Keratinocyte (primary cell): ENCODE measurements at regions not wholly inside any gene's neighbourhood (a gene's known extent, or its start where the extent isn't known, plus 50 kb on each side); places are given as distances from the start of the nearest gene placed in this dataset.

Experiments used
- DNase-seq: peaks from one replicate; pipeline ENCODE4 v3.0.0-alpha.2; 2011; ENCODE audit warnings: low read depth, missing footprints, low spot score
- FAIRE-seq: peaks from 2 replicates; lab custom pipeline; 2011; peaks lifted over from hg19 to GRCh38; lab: Jason Lieb, UNC
- H2AFZ ChIP-seq: 2 replicates; pipeline ENCODE4 v1.6.0; 2012; ENCODE audit warnings: low read length, control low read depth, inconsistent platforms; ENCODE audit not compliant: control insufficient read depth
- H3K27ac ChIP-seq: 2 replicates; pipeline ENCODE4 v1.5.1; 2011; ENCODE audit warnings: low read length; ENCODE audit not compliant: control insufficient read depth, insufficient read depth
- H3K27me3 ChIP-seq: 3 replicates; pipeline ENCODE4 v1.6.0; 2011; ENCODE audit warnings: low read length; ENCODE audit not compliant: control insufficient read depth, insufficient read depth; ENCODE audit errors: extremely low read depth
- H3K36me3 ChIP-seq, 2 experiments: 2 replicates in 1 of 2; 3 replicates in 1 of 2; pipeline ENCODE4 v1.5.1; 2011; ENCODE audit warnings: low read length in 2 of 2, mild to moderate bottlenecking in 1 of 2; ENCODE audit not compliant: control insufficient read depth in 2 of 2, insufficient read depth in 2 of 2; ENCODE audit errors: extremely low read depth in 1 of 2
- H3K4me1 ChIP-seq: 3 replicates; pipeline ENCODE4 v1.5.1; 2011; ENCODE audit warnings: low read length; ENCODE audit not compliant: control insufficient read depth, insufficient read depth; ENCODE audit errors: extremely low read depth
- H3K4me2 ChIP-seq: 3 replicates; pipeline ENCODE4 v1.6.0; 2011; ENCODE audit warnings: low read depth, low read length; ENCODE audit not compliant: control insufficient read depth, insufficient read depth; ENCODE audit errors: extremely low read depth
- H3K4me3 ChIP-seq, 3 experiments: fragments of 200-600 bp in 1 of 3; sonication (generic) in 1 of 3; 2 replicates in 2 of 3; 3 replicates in 1 of 3; pipeline ENCODE4 v1.5.1; 2011 to 2016; ENCODE audit warnings: low read length in 3 of 3, mild to moderate bottlenecking in 3 of 3, control low read depth in 2 of 3, inconsistent platforms in 1 of 3, low read depth in 1 of 3, mixed read lengths in 1 of 3, mixed run types in 1 of 3, moderate library complexity in 1 of 3; ENCODE audit not compliant: control insufficient read depth in 2 of 3, insufficient read depth in 2 of 3; ENCODE audit errors: extremely low read depth in 1 of 3
- H3K79me2 ChIP-seq: 2 replicates; pipeline ENCODE4 v1.6.0; 2012; ENCODE audit warnings: low read length; ENCODE audit not compliant: control insufficient read depth, insufficient read depth
- H3K9ac ChIP-seq: 3 replicates; pipeline ENCODE4 v1.6.0; 2011; ENCODE audit warnings: low read length; ENCODE audit not compliant: control insufficient read depth, insufficient read depth; ENCODE audit errors: extremely low read depth
- H3K9me1 ChIP-seq: 3 replicates; pipeline ENCODE4 v1.6.0; 2011; ENCODE audit warnings: low read length; ENCODE audit not compliant: control insufficient read depth, insufficient read depth; ENCODE audit errors: extremely low read depth
- H3K9me3 ChIP-seq: 2 replicates; pipeline ENCODE4 v1.5.1; 2012; ENCODE audit warnings: low read depth, low read length; ENCODE audit not compliant: control insufficient read depth
- H4K20me1 ChIP-seq: 3 replicates; pipeline ENCODE4 v1.6.0; 2011; ENCODE audit warnings: low read length; ENCODE audit not compliant: control insufficient read depth, insufficient read depth; ENCODE audit errors: extremely low read depth
- CTCF ChIP-seq, 3 experiments: IDR thresholded peaks in 1 of 3; conservative IDR thresholded peaks in 1 of 3; optimal IDR thresholded peaks in 1 of 3; 2 replicates in 2 of 3; 3 replicates in 1 of 3; pipeline versions ENCODE3 to v1.5.1; 2011; ENCODE audit warnings: low read length in 3 of 3, mild to moderate bottlenecking in 3 of 3, moderate library complexity in 2 of 3, control low read depth in 1 of 3, inconsistent platforms in 1 of 3; ENCODE audit not compliant: insufficient read depth in 2 of 3; ENCODE audit errors: extremely low read depth in 1 of 3
- EZH2 ChIP-seq: IDR thresholded peaks from one replicate; pipeline ENCODE4 v1.6.1; 2012; ENCODE audit warnings: inconsistent platforms, mild to moderate bottlenecking, low read length, moderate library complexity
- dilution Hi-C: fragments of 300-500 bp; cut with MboI; formaldehyde crosslinking; loops from one replicate; pipeline ENCODE4 v1.7.0; 2020; ENCODE audit warnings: low sequenced_read_pairs; ENCODE audit not compliant: extremely low pct_ligation_motif_present

DNA sequence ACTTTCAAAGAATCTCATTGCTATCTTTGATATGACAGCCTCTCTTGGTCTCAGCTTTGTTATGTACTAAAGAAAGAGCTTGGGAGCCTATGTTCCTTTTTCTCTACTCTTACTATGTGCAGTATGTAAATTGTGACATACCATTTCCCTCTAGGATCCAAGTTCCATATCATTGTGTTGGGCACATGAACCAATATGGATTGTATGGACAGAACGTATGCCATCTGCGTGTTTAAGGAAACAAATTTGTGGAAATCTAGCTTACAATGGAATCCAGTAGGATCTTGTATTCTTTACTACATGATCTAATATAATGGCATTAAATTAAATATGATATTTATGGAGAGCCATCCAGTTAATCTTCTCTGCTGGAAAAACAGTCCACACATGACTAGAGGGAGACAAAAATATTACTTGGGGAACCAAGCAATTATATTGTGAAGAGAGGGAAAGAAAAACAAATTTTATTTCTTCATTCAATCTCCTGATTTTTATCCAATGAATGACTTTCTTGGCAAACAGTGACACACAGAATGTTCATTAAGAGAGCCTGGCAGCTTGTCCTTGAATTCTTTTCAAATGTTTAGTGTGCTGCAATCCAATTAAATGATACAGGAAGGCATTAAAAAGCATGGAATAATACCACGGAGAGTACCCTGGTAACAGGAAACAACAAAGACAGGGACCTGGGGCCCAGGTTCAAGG lies 106.5 kb upstream of the DAB1 start:
- H3K9me1 ChIP-seq = no peaks in the 10 kb centered on the region
- no peak overlapping the region for H3K9ac ChIP-seq
- H2AFZ ChIP-seq = no peak overlapping the region
- H3K4me1 ChIP-seq = no peaks in the 10 kb centered on the region
- dilution Hi-C loops = no loop called here
- H3K36me3 ChIP-seq = no peaks in the 10 kb centered on the region
- H3K27ac ChIP-seq = no peak overlapping the region
- no peak for TF ChIP-seq EZH2
- no peak for TF ChIP-seq CTCF (optimal IDR thresholded peaks at IDR 0.05 in 1 of 3, IDR thresholded peaks at IDR 0.05 in 1 of 3, conservative IDR thresholded peaks at IDR 0.05 in 1 of 3; ENCODE audit: extremely low read depth in 1 of 3, insufficient read depth in 2 of 3, low read length in 3 of 3)
- no peaks in the 10 kb centered on the region for H3K27me3 ChIP-seq
- H3K4me2 ChIP-seq = no peak overlapping the region
- no peaks in the 10 kb centered on the region for H3K79me2 ChIP-seq
- no peak for FAIRE-seq
- no peaks in the 10 kb centered on the region for H3K9me3 ChIP-seq
- H4K20me1 ChIP-seq = no peaks in the 10 kb centered on the region
- H3K4me3 ChIP-seq = no peak overlapping the region
- no peak for DNase-seq

DNA sequence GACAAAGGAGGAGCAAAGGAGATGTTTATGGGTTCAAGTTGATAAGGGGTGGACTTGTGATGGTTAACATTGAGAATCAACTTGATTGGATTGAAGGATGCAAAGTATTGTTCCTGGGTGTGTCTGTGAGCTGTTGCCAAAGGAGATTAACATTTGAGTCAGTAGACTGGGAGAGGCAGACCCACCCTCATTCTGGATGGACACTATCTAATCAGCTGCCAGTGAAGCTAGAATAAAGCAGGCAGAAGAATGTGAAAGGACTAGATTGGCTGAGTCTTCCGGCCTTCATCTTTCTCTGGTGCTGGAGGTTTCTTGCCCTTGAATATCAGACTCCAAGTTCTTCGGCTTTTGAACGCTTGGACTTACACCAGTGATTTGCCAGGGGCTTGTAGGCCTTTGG lies 98.7 kb upstream of the DAB1 start:
- Histone ChIP-seq H2AFZ (no peak overlapping the region), H3K4me3 (no peak overlapping the region), H3K27ac (no peak overlapping the region), H3K9ac (no peak overlapping the region), H3K4me2 (no peak overlapping the region), H3K36me3 (no peaks in the 10 kb centered on the region), H3K9me3 (no peaks in the 10 kb centered on the region), H3K4me1 (no peaks in the 10 kb centered on the region), H4K20me1 (no peaks in the 10 kb centered on the region), H3K27me3 (no peaks in the 10 kb centered on the region), H3K9me1 (no peaks in the 10 kb centered on the region), H3K79me2 (no peaks in the 10 kb centered on the region)
- FAIRE-seq = no peak
- dilution Hi-C loops = no loop called here
- DNase-seq = no peak
- no peak for TF ChIP-seq EZH2
- no peak for TF ChIP-seq CTCF (optimal IDR thresholded peaks at IDR 0.05 in 1 of 3, IDR thresholded peaks at IDR 0.05 in 1 of 3, conservative IDR thresholded peaks at IDR 0.05 in 1 of 3; ENCODE audit: extremely low read depth in 1 of 3, insufficient read depth in 2 of 3, low read length in 3 of 3)
